Femur (tissue), 1 donor: ENCODE measurements at regions not wholly inside any gene's neighbourhood (a gene's known extent, or its start where the extent isn't known, plus 50 kb on each side); places are given as distances from the start of the nearest gene placed in this dataset.
A peak's percentile ranks its signal among the peaks of the same experiment; 100 is the strongest.
"Not testable (repeated sequence)": the region's sequence is repeated elsewhere in the genome, so short reads cannot be mapped to it uniquely, and the experiment has no call there.

Source experiments
- DNase-seq: peaks from one replicate; pipeline ENCODE4 v3.0.0-alpha.2; 2017

DNA sequence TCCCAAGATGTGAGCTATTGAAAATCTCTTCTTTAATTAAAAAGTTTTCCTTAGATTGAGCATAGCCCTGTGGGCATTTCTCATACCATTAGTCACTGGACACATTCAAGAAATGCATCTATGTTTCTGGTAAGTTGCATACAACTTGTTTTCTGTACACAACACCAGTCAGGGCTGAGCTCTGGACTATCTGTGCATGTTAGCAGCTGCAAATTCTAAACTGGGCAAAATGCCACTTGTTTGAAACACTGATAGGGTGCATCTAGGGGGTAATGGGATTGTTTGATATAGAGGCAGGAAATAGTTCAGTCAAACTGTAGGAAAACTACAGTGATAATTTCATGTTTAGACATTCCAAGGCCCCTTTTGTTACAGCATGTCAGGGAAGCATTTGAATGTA is 145.6 kb upstream of the NPY start:
- DNase-seq: no peak

DNA sequence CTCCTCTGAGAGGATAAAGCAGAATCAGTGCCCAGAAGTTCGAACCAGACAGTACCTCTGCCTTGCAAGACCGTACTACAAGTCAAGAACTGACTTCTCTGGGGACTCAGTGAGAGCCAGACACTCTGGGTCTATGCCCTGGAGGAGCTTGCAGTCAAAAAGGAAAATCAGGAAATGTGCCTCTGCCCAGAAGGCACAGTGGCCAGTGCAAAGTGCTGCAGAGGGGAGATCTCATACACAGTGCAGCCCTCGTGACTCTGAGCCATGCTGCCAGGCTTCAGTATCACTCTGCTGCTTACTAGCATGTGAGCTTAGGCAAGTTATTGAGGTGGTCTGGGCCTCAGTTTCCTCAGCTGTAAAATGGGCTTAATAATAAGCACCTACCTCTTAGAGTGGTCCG is 144.0 kb upstream of the NPY start:
- DNase-seq: no peak

DNA sequence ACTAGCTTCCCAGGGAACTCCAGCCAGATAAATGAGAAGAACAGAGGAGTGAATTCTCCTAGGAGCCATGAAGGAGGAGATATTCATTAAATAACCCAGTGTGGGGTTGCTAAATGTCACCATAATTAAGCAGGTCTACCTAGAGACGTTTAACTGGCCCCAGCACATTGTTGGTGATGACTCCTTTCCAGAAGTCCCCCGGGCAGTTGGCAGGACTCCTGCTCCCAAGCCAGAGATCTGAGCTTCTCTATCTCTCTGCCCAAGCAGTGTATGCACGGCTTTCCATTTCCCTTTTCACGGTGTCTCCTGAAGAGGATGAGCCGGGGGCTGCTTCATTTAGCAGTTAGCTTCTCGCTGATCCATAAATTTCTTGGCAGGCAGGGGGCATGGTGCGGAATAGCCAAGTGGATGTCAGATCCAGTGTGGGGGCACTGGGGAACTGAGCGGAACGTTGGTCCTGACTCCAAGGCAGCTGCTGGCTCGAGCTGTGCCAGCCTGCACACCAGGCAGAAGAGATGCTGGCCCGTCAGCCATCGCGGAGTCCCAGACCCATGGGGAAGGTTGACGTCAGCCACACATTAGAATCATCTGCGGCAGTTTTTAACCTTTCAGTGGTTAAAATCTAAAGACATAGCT is 142.0 kb upstream of the NPY start:
- peak; percentile 25 for DNase-seq

GRCh38 chr7:24143547-24143946 is 140.4 kb upstream of the NPY start:
- no peak for DNase-seq

DNA sequence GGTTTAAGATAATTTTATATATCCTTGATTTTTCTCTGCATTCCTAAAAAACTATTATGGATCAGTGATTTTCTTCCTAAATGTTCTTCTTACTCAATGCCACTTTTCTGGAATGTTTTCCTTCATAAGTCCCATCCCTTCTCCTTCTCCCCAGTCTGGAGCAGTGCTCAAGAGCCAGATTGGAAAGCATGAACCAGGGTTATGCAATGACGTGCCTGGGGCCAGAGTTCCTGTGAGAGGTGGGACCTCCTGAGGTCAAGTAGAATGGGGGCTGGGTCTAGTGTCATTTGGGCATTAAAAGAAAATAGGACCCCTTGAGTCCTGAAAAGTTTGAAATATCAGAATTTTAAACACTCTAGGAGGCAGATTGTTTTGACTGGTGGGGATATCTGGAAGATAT is 132.0 kb upstream of the NPY start:
- no peak for DNase-seq

- DNase-seq: no peak
Measured at GRCh38 chr7:24152356-24152755, 131.6 kb upstream of the NPY start.

- DNase-seq: no peak
Measured at GRCh38 chr7:24152877-24153472, 131.0 kb upstream of the NPY start.

- DNase-seq: no peak
Measured at GRCh38 chr7:24157666-24158065, 126.3 kb upstream of the NPY start.

GRCh38 chr7:24158975-24159374 is 125.0 kb upstream of the NPY start:
- no peak for DNase-seq

- DNase-seq: no peak
Measured at GRCh38 chr7:24164401-24164800, 119.6 kb upstream of the NPY start.

DNA sequence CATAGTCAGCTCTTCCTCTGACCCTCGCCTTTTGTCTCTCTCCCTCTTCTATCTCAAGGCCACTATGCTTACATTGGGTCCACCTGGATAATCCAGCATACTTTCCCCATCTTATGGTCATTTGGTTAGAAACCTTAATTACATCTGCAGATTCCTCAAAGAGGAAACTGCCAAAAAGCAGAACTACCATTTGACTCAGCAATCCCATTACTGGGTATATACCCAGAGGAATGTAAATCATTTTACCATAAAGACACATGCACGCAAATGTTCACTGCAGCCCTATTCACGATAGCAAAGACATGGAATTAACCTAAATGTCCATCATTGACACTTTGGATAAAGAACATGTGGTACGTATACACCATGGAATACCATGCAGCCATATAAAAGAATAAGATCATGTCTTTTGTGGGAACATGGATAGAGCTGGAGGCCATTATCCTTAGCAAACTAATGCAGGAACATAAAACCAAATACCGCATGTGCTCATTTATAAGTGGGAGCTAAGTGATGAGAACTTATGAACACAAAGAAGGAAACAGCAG is 114.8 kb upstream of the NPY start:
- DNase-seq: no peak

DNA sequence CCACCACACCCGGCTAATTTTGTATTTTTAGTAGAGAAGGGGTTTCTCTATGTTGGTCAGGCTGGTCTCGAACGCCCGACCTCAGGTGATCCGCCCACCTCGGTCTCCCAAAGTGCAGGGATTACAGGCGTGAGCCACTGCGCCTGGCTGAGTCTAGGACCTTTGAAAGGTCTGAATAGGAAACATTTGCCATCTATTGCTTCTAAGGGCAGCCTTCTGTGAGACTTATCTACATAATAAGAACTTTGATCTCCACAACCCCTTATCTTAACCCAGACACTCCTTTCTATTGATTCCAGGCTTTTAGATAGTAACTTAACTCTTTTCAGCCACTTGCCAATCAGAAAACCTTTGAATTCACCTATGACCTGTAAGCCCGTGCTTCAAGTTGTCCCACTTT is 112.0 kb upstream of the NPY start:
- DNase-seq: not testable (repeated sequence)

GRCh38 chr7:24172856-24173255 is 111.1 kb upstream of the NPY start:
- DNase-seq: no peak

DNA sequence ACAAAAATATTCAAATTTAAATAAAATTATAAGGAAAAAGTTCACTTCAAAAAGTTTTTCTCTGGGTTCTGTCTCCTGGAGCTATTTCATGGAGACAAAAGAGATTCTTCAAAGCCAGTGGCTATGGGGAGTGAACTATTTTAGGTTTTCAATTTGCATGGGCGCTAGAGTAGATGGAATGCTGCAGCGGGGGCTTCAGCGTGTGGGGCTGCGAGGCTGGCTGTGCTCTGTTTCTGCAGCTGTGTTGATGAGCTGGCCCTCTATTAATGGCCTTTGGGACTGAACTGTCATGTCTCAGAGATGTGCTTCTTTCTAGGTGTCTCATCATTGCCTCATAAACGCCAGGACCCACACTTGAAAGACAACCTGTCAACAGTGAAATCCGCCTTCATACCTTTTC is 108.4 kb upstream of the NPY start:
- DNase-seq: no peak

- DNase-seq: no peak
Measured at GRCh38 chr7:24178811-24179570, 105.0 kb upstream of the NPY start.

GRCh38 chr7:24191362-24191761 is 92.6 kb upstream of the NPY start:
- DNase-seq: no peak

DNA sequence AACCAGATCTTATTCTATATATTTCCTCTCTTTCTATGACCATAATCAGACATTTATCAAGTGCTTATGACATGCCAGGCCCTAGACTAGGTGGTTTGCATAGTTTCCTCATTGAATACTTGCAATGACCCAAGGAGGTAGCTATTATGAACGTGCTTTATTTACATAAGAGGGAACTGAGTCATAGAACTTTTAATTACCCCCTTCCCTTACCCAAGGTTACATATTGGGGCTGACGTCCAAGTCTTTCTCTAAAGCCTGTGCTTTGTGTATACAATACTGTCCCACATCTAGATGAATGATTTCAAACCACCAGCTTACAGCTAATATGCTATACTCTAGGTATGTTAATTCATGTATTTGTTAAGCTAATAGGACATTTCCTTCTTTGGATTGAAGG is 91.9 kb upstream of the NPY start:
- DNase-seq: no peak

DNA sequence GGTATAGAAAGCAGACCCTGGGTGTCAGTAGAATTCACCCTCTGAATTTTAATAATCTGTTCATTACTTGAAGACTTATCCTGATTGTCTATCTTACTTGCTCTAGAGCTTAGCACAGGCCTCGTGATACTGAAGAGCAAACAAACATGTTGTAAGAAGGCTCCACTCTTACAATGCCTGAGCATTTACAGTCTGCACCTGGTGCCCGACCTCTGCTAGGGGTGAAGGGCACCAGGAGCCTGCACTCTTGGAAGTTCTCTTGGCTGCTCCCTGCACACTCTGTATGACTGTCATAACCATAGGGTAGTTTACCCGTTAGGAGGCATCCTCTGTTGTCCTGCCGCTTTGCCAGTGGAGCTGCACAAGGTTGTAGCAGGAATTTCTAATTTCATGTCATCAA is 91.3 kb upstream of the NPY start:
- DNase-seq: no peak

DNA sequence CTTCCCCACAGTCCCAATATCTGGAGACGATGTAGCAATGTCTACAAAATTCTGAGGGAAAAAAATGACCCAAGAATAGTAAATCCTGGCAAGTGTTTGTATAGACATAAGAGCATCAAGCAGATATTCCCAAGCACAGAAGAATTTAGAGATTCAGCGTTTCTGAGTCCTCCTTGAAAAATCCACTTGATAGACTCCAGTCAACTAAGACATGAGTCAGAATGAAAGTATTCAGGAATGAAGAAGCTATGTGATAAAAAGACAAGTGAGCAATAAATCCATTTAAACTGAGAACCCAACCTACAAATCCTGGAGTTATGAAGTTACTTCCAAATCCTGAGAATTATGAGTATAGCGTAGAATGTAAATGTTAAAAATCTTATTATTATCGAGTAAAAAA is 86.1 kb upstream of the NPY start:
- no peak for DNase-seq

DNA sequence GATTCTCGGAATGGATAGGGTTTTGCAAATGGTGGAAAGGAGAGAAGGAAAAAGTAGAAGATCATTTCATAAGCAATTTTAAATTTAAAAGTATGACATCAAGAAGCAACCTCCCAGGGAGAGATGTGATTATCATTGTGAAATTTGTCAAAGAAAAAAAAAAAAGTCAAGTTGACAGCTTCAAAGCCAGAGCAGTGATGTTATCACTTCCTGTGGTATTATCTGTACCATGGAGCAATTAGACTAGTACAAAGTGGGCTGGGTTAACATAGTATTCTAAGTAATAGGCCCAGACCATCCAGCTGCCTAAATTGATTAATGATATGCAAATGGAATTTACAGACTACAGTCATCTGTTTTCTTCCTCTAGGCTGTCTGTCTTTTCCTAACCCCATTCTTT is 84.0 kb upstream of the NPY start:
- no peak for DNase-seq

GRCh38 chr7:24200407-24200966 is 83.5 kb upstream of the NPY start:
- DNase-seq: no peak

DNA sequence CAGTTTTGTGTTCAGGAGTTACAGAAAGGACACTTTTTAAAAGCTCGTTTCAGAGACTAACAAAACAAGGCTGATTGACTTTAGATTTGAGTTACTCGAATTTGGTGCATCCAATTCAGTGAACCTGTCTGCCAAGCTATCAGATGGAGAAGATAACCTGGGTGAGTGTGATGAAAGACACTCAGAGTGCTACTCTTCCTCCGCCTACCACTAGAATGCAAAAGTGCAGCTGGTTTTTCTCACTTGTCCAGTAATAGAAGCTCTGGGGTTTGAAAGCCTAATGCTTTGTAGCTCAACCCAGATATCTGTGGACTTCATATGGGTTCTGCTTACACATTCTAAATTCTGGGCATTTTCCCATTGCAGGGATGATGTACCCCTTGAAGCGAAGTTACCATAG is 82.8 kb upstream of the NPY start:
- no peak for DNase-seq

DNA sequence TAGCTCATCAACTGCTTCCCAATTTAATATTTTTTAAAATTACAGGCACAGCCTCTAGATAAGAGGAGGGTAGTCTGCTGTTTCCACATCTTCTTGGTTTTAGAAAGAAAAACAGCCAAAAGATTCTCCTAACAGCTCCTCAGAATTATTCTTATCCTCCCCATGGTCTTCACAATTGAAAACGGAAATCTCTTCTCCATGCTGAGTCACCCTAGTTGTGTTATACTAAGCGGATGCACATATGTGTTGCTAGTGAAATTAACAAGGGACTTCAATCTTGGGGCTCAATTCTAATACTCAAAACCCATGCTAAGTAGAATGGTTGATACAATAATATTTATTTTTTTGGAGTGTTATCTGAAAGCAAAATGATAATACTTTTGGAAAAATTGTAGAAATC is 71.9 kb upstream of the NPY start:
- no peak for DNase-seq

- no peak for DNase-seq
Measured at GRCh38 chr7:24213311-24213710, 70.7 kb upstream of the NPY start.
